ENCODE measurements at regions not wholly inside any gene's neighbourhood (a gene's known extent, or its start where the extent isn't known, plus 50 kb on each side); places are given as distances from the start of the nearest gene placed in this dataset.

DNA sequence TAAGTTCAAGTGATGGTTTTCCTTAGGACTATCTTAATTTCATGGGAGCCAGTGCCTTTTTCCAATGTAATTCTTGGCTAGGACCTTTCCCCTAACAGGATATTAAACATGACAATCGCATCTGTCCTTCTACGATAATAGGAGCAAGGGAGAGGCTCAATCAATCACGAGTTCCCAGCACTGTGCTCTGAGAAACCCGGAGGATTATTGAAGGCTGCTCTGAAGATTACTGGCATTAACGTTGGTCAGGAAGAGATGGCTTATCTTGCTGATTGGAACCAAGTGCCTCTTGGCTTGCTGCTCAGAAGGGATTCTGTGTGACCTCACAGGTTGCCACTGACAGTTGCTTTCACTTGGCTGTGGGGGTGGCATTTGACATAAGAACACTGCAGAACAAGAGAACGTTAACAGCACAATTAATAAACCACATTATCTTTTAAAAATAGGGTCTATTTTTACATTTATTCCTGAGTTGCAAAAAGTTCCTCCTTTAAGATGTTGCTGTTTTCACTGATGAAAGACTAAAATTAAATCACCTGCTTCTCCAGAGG lies 252.1 kb upstream of the TAC1 start:
- TF ChIP-seq, protein P1, sequence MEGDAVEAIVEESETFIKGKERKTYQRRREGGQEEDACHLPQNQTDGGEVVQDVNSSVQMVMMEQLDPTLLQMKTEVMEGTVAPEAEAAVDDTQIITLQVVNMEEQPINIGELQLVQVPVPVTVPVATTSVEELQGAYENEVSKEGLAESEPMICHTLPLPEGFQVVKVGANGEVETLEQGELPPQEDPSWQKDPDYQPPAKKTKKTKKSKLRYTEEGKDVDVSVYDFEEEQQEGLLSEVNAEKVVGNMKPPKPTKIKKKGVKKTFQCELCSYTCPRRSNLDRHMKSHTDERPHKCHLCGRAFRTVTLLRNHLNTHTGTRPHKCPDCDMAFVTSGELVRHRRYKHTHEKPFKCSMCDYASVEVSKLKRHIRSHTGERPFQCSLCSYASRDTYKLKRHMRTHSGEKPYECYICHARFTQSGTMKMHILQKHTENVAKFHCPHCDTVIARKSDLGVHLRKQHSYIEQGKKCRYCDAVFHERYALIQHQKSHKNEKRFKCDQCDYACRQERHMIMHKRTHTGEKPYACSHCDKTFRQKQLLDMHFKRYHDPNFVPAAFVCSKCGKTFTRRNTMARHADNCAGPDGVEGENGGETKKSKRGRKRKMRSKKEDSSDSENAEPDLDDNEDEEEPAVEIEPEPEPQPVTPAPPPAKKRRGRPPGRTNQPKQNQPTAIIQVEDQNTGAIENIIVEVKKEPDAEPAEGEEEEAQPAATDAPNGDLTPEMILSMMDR (conservative IDR thresholded peaks at IDR 0.05; ENCODE audit: low read depth, low read length), result no peak
- TF ChIP-seq EZH2 (IDR thresholded peaks at IDR 0.05; ENCODE audit: borderline replicate concordance, low read depth, low read length, poor library complexity, severe bottlenecking), result no peak
